OCI-LY1 (cell line): ENCODE measurements at regions not wholly inside any gene's neighbourhood (a gene's known extent, or its start where the extent isn't known, plus 50 kb on each side); places are given as distances from the start of the nearest gene placed in this dataset.

Experiments
- EZH2 ChIP-seq: fragments of 200-600 bp; sonication (generic), shearing (Covaris generic); IDR thresholded peaks from 2 replicates; pipeline ENCODE4 v1.8.0; 2017; ENCODE audit warnings: borderline replicate concordance, mixed run types, mild to moderate bottlenecking, antibody characterized with exemption, low read length, moderate library complexity, mixed read lengths
- TF ChIP-seq, protein P1 (sequence below): fragments of 200-600 bp; sonication (generic), shearing (Covaris generic); IDR thresholded peaks from 2 replicates; pipeline ENCODE4 v1.5.1; 2017; ENCODE audit warnings: mild to moderate bottlenecking, antibody characterized with exemption, low read length, moderate library complexity, mixed read lengths

DNA sequence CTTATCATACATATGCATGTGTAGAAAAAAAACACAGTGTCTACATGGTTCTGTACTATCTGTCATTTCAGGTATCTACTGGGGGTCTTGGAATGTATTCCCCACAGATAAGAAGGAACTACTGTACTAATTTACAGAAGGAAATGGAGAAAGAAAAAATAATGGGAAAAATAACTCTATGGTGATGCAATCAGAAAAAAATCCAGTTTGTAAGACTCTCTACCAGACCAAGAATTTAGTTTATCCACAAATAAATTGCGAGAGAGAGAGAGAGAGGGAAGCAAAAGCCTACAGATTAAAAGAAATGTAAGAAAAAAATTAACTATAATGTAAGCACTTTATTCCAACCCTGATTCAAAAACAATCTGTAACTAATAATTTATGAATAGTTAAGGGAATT, 708.6 kb upstream of the ZNF608 start:
- TF ChIP-seq, protein P1, sequence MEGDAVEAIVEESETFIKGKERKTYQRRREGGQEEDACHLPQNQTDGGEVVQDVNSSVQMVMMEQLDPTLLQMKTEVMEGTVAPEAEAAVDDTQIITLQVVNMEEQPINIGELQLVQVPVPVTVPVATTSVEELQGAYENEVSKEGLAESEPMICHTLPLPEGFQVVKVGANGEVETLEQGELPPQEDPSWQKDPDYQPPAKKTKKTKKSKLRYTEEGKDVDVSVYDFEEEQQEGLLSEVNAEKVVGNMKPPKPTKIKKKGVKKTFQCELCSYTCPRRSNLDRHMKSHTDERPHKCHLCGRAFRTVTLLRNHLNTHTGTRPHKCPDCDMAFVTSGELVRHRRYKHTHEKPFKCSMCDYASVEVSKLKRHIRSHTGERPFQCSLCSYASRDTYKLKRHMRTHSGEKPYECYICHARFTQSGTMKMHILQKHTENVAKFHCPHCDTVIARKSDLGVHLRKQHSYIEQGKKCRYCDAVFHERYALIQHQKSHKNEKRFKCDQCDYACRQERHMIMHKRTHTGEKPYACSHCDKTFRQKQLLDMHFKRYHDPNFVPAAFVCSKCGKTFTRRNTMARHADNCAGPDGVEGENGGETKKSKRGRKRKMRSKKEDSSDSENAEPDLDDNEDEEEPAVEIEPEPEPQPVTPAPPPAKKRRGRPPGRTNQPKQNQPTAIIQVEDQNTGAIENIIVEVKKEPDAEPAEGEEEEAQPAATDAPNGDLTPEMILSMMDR: no peak
- no peak for TF ChIP-seq EZH2
